Heart left ventricle (tissue), 16 donors: ENCODE measurements at regions not wholly inside any gene's neighbourhood (a gene's known extent, or its start where the extent isn't known, plus 50 kb on each side); places are given as distances from the start of the nearest gene placed in this dataset.

ENCODE experiments used
- ATAC-seq, 4 donors: fragments of 200-7000 bp; cut with Tn5 transposase; one replicate each; pipeline ENCODE4 v1.9.1; 2020 to 2022; ENCODE audit warnings: moderate library complexity in 4 of 4, mild to moderate bottlenecking in 3 of 4, moderate number of reproducible peaks in 1 of 4
- DNase-seq, 5 donors: peaks; one replicate each; pipeline ENCODE4 v3.0.0-alpha.2; 2020
- H3K27ac ChIP-seq, 12 donors: fragments of 200-600 bp; sonication (generic) in 4 of 12; one replicate each; pipeline versions ENCODE4 v1.5.0 to v1.8.0; 2016 to 2022; ENCODE audit warnings: mild to moderate bottlenecking in 2 of 12
- H3K27me3 ChIP-seq, 9 donors: fragments of 200-600 bp; sonication (generic) in 2 of 9; one replicate each; pipeline versions ENCODE4 v1.5.1 to v1.8.0; 2016 to 2022; ENCODE audit warnings: mild to moderate bottlenecking in 3 of 9
- H3K36me3 ChIP-seq, 9 donors: fragments of 200-600 bp; sonication (generic) in 2 of 9; one replicate each; pipeline versions ENCODE4 v1.5.0 to v1.8.0; 2018 to 2022; ENCODE audit warnings: mild to moderate bottlenecking in 2 of 9
- H3K4me1 ChIP-seq, 12 donors: fragments of 200-600 bp; sonication (generic) in 4 of 12; one replicate each; pipeline versions ENCODE4 v1.5.0 to v1.8.0; 2016 to 2022; ENCODE audit warnings: mild to moderate bottlenecking in 3 of 12
- H3K4me3 ChIP-seq, 12 donors: fragments of 200-600 bp; sonication (generic) in 4 of 12; one replicate each; pipeline versions ENCODE4 v1.5.0 to v1.8.0; 2017 to 2022; ENCODE audit warnings: mild to moderate bottlenecking in 9 of 12, moderate library complexity in 4 of 12
- H3K9me3 ChIP-seq, 12 donors: fragments of 200-600 bp; sonication (generic) in 4 of 12; one replicate each; pipeline versions ENCODE4 v1.5.0 to v1.8.0; 2016 to 2022; ENCODE audit warnings: mild to moderate bottlenecking in 1 of 12
- POLR2A ChIP-seq, 2 donors: fragments of 450-650 bp; IDR thresholded peaks; one replicate each; pipeline ENCODE4 v1.6.1; 2017; ENCODE audit warnings: antibody characterized with exemption in 2 of 2, mild to moderate bottlenecking in 2 of 2, moderate library complexity in 2 of 2
- WGBS, 4 donors: extraction: QIAGEN DNeasy Blood & Tissue Kit in 2 of 4; methylation state at CpG; one replicate each; pipeline versions ENCODE4 v1.1.5 to v1.1.7; 2013 to 2018; 5-methylcytosine and 5-hydroxymethylcytosine counted together
- intact Hi-C, 10 donors: fragments of 100-400 bp; cut with DNase I; formaldehyde crosslinking; loops; one replicate each; pipeline versions ENCODE4 v1.11.1 to v1.14.2; 2022
- TF ChIP-seq, protein P1 (sequence below), 12 donors: fragments of 200-600 bp; sonication (generic) in 4 of 12; IDR thresholded peaks; one replicate each; pipeline versions ENCODE4 v1.5.0 to v1.8.0; 2018 to 2022; ENCODE audit warnings: antibody characterized with exemption in 12 of 12, mild to moderate bottlenecking in 5 of 12
- donor health status: ischemic (EF 13 %, LVEDD 7.1; RV severe dilation, severe dysfunction).
- donor health status: healthy with polysubstance abuse.
- donor health status: DM: no; HTN: yes; CAD: no.
- donor health status: DM: no; HTN: no; CAD: no.
- donor health status: ischemic (EF 25% LVEDD 6.9; RV normal size, moderate dysfunction).
- donor health status: ischemic (EF 25% LVEDD 5.7; RV mildly dilated, moderate dysfunction).
- donor health status: healthy.
- donor health status: DM: yes; HTN: yes; CAD: no.
- donor health status: ischemic (EF 35%, LVEDD 5.7; RV mildly dilated, moderate dysfunction).
- donor health status: nonischemic (EF 11% LVEDD 7.7; RV severe dilation, severe dysfunction).
- donor health status: DM: yes; HTN: yes; CAD: no.
- donor health status: PGD.
- donor health status: ischemic (EF 29% LVEDD 5.4; RV normal size, mild dysfunction).
- donor health status: nonischemic (EF 23%, LVEDD 6.1; RV moderate dilation, normal function).

DNA sequence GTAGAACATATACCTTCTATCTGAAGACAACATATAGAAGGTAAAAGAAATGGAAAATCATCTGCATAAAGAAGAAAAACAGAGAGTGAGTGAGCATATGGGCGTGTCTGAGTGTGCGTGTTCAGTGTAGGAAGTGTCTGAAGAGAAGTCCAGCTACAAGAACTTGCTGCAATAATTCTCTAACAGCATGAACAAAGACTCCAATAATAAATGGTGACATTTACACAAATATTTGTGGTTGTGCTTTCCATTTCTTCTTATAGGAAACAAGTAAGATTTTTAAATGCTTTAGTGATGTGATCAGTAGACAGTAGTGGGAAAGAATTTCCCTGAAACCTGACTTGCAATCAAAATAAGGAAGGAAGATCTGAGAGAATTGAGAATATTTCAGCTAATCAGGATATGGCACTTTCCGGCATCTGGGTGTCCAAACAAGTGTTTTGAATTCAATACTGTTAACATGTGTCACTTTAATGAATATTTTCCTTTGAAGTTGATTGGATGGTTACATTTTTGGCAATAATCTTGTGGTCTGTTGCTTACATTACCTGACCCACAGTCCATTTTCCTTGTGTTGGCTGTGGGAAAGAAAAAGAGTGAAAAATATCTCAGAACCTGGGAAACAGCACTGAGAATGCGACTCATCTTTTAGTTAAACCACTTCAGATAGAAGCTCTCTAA lies 154.0 kb downstream of the TGFB2 start:
- Histone ChIP-seq H3K27ac (peak overlapping the region in 10 of 12 donors; percentile 23 to 79 (median 52)), H3K4me3 (peak overlapping the region in 9 of 12 donors; percentile 10 to 51 (median 38)), H3K36me3 (no peaks in the 10 kb centered on the region), H3K9me3 (no peaks in the 10 kb centered on the region), H3K27me3 (no peaks in the 10 kb centered on the region), H3K4me1 (peaks cover 0 to 23% (median 8%) of the 10 kb centered on the region in 12 donors)
- ATAC-seq (peak; percentile 43 to 73 (median 63)), DNase-seq (no peak)
- TF ChIP-seq, protein P1, sequence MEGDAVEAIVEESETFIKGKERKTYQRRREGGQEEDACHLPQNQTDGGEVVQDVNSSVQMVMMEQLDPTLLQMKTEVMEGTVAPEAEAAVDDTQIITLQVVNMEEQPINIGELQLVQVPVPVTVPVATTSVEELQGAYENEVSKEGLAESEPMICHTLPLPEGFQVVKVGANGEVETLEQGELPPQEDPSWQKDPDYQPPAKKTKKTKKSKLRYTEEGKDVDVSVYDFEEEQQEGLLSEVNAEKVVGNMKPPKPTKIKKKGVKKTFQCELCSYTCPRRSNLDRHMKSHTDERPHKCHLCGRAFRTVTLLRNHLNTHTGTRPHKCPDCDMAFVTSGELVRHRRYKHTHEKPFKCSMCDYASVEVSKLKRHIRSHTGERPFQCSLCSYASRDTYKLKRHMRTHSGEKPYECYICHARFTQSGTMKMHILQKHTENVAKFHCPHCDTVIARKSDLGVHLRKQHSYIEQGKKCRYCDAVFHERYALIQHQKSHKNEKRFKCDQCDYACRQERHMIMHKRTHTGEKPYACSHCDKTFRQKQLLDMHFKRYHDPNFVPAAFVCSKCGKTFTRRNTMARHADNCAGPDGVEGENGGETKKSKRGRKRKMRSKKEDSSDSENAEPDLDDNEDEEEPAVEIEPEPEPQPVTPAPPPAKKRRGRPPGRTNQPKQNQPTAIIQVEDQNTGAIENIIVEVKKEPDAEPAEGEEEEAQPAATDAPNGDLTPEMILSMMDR (IDR thresholded peaks at IDR 0.05), result no peak
- TF ChIP-seq POLR2A (IDR thresholded peaks at IDR 0.05), result no peak
- intact Hi-C loops, result no loop called here
- 30 to 48% (median 42%) methylated on average over 4 of the region's 4 CpGs for WGBS, 4 donors

- peaks cover 0 to 23% (median 8%) of the 10 kb centered on the region in 12 donors for H3K4me1 ChIP-seq
- DNase-seq (no peak), ATAC-seq (no peak)
- peak overlapping the region in 5 of 12 donors; percentile 26 to 79 (median 52) for H3K27ac ChIP-seq
- no peaks in the 10 kb centered on the region for H3K9me3 ChIP-seq
- WGBS, 4 donors, result 88 to 94% (median 91%) methylated on average over 7 of the region's 7 CpGs
- no peaks in the 10 kb centered on the region for H3K36me3 ChIP-seq
- TF ChIP-seq, protein P1 (IDR thresholded peaks at IDR 0.05), result no peak
- no peak for TF ChIP-seq POLR2A (IDR thresholded peaks at IDR 0.05)
- intact Hi-C loops, result no loop called here
- no peaks in the 10 kb centered on the region for H3K27me3 ChIP-seq
- peak overlapping the region in 1 of 12 donors; percentile 41 for H3K4me3 ChIP-seq
These were observed 154.8 kb downstream of the TGFB2 start for GRCh38 chr1:218499911-218500310.

DNA sequence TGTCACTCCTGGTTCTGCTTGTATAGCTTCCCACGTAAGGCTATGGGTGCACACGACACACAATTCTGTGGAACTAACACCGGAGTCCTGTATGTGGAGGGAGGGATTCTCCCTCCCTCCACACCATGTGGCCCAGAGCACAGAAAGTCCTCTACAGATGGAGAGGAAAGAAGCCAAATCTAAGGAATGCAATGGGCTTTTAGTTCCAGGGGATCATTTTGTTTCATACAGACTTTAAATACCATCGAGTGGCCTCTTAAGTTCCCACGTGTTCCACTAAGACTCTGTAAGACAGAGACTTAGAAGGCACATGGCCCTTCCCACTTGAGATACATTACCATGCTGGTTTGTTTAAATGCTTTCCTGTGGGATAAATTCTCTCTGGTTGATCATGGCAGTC lies 156.0 kb downstream of the TGFB2 start:
- TF ChIP-seq POLR2A (IDR thresholded peaks at IDR 0.05), result no peak
- TF ChIP-seq, protein P1 (IDR thresholded peaks at IDR 0.05), result no peak
- intact Hi-C loops, result no loop called here
- H3K4me1 ChIP-seq, result peaks cover 0 to 23% (median 8%) of the 10 kb centered on the region in 12 donors
- no peaks in the 10 kb centered on the region for H3K9me3 ChIP-seq
- DNase-seq, result no peak
- H3K27me3 ChIP-seq, result no peaks in the 10 kb centered on the region
- no peaks in the 10 kb centered on the region for H3K36me3 ChIP-seq
- H3K4me3 ChIP-seq, result no peak overlapping the region
- no peak overlapping the region for H3K27ac ChIP-seq
- no peak for ATAC-seq
- WGBS, 4 donors, result 68 to 81% (median 73%) methylated on average over 5 of the region's 5 CpGs

GRCh38 chr1:218502383-218502782 lies 157.2 kb downstream of the TGFB2 start:
- Histone ChIP-seq H3K9me3 (peaks cover 0 to 8% (median 1%) of the 10 kb centered on the region in 12 donors), H3K4me3 (no peak overlapping the region), H3K36me3 (no peaks in the 10 kb centered on the region), H3K27ac (no peak overlapping the region), H3K4me1 (peaks cover 0 to 23% (median 8%) of the 10 kb centered on the region in 12 donors), H3K27me3 (no peaks in the 10 kb centered on the region)
- DNase-seq (no peak), ATAC-seq (no peak)
- WGBS, 4 donors, result 90 to 96% (median 93%) methylated on average over 2 of the region's 2 CpGs
- TF ChIP-seq, protein P1 (IDR thresholded peaks at IDR 0.05), result no peak
- TF ChIP-seq POLR2A (IDR thresholded peaks at IDR 0.05), result no peak
- intact Hi-C loops, result no loop called here
